H9 (cell line): ENCODE measurements at regions not wholly inside any gene's neighbourhood (a gene's known extent, or its start where the extent isn't known, plus 50 kb on each side); places are given as distances from the start of the nearest gene placed in this dataset.

Source experiments
- DNase-seq: peaks from one replicate; pipeline ENCODE4 v3.0.0-alpha.2; 2017
- H2AFZ ChIP-seq: one replicate; pipeline ENCODE4 v1.6.1; 2013; ENCODE audit warnings: mild to moderate bottlenecking, low read length, control low read depth, moderate library complexity
- H2AK5ac ChIP-seq: 2 replicates; pipeline ENCODE4 v1.6.1; 2013; ENCODE audit warnings: low read length, control low read depth, mixed read lengths; ENCODE audit not compliant: insufficient read length
- H2BK120ac ChIP-seq: one replicate; pipeline ENCODE4 v1.6.1; 2013; ENCODE audit warnings: low read depth, mild to moderate bottlenecking, low read length, control low read depth, inconsistent platforms; ENCODE audit not compliant: poor library complexity, severe bottlenecking
- H2BK12ac ChIP-seq: 2 replicates; pipeline ENCODE4 v1.6.1; 2013; ENCODE audit warnings: low read length, control low read depth, mixed read lengths, low read depth; ENCODE audit not compliant: insufficient read length
- H2BK15ac ChIP-seq: 2 replicates; pipeline ENCODE4 v1.6.1; 2013; ENCODE audit warnings: low read depth, low read length, control low read depth
- H2BK20ac ChIP-seq: one replicate; pipeline ENCODE4 v1.6.1; 2013; ENCODE audit warnings: low read depth, mild to moderate bottlenecking, low read length, control low read depth, inconsistent platforms; ENCODE audit not compliant: poor library complexity, severe bottlenecking
- H2BK5ac ChIP-seq: 2 replicates; pipeline ENCODE4 v1.6.1; 2013; ENCODE audit warnings: low read length, control low read depth, mixed read lengths; ENCODE audit not compliant: insufficient read length
- H3K14ac ChIP-seq: 2 replicates; pipeline ENCODE4 v1.6.1; 2013; ENCODE audit warnings: low read length, control low read depth; ENCODE audit not compliant: insufficient read depth
- H3K18ac ChIP-seq: 2 replicates; pipeline ENCODE4 v1.6.1; 2013; ENCODE audit warnings: low read depth, mild to moderate bottlenecking, mixed read lengths, low read length, control low read depth; ENCODE audit not compliant: insufficient read length
- H3K23ac ChIP-seq: 2 replicates; pipeline ENCODE4 v1.6.1; 2013; ENCODE audit warnings: low read length, control low read depth, mixed read lengths, low read depth; ENCODE audit not compliant: insufficient read length
- H3K23me2 ChIP-seq: 2 replicates; pipeline ENCODE4 v1.6.1; 2013; ENCODE audit warnings: low read depth, mild to moderate bottlenecking, mixed read lengths, low read length, control low read depth; ENCODE audit not compliant: insufficient read length, poor library complexity, severe bottlenecking
- H3K27ac ChIP-seq: 2 replicates; pipeline ENCODE4 v1.5.1; 2013; ENCODE audit warnings: low read length, control low read depth, mixed read lengths, low read depth; ENCODE audit not compliant: insufficient read length
- H3K27me3 ChIP-seq: 2 replicates; pipeline ENCODE4 v1.6.1; 2013; ENCODE audit warnings: low read length, control low read depth, inconsistent platforms; ENCODE audit not compliant: insufficient read depth
- H3K4ac ChIP-seq: 2 replicates; pipeline ENCODE4 v1.6.1; 2013; ENCODE audit warnings: low read depth, mild to moderate bottlenecking, control low read depth, inconsistent platforms, low read length, moderate library complexity
- H3K4me1 ChIP-seq: 2 replicates; pipeline ENCODE4 v1.6.1; 2013; ENCODE audit warnings: low read length, control low read depth, inconsistent platforms; ENCODE audit not compliant: insufficient read depth
- H3K4me2 ChIP-seq: 2 replicates; pipeline ENCODE4 v1.6.1; 2013; ENCODE audit warnings: low read length, control low read depth, mixed read lengths; ENCODE audit not compliant: insufficient read length, insufficient read depth
- H3K56ac ChIP-seq: 2 replicates; pipeline ENCODE4 v1.6.1; 2013; ENCODE audit warnings: low read depth, mild to moderate bottlenecking, mixed read lengths, low read length, control low read depth; ENCODE audit not compliant: insufficient read length
- H3K79me1 ChIP-seq: 2 replicates; pipeline ENCODE4 v1.6.1; 2013; ENCODE audit warnings: low read depth, mild to moderate bottlenecking, moderate library complexity, low read length, control low read depth, inconsistent platforms; ENCODE audit not compliant: insufficient read depth, poor library complexity, severe bottlenecking
- H3K79me2 ChIP-seq: 2 replicates; pipeline ENCODE4 v1.6.1; 2013; ENCODE audit warnings: low read length, control low read depth, inconsistent platforms; ENCODE audit not compliant: insufficient read depth
- H3K9ac ChIP-seq: 2 replicates; pipeline ENCODE4 v1.6.1; 2013; ENCODE audit warnings: low read length, control low read depth, mixed read lengths; ENCODE audit not compliant: insufficient read length; ENCODE audit errors: extremely low read depth
- H3K9me3 ChIP-seq: one replicate; pipeline ENCODE4 v1.6.1; 2013; ENCODE audit warnings: low read depth, low read length, inconsistent platforms; ENCODE audit not compliant: control insufficient read depth
- H3T11ph ChIP-seq: one replicate; pipeline ENCODE4 v1.6.1; 2013; ENCODE audit warnings: mild to moderate bottlenecking, low read length, control low read depth, inconsistent platforms
- H4K20me1 ChIP-seq: one replicate; pipeline ENCODE4 v1.6.1; 2013; ENCODE audit not compliant: control insufficient read depth, insufficient read length, insufficient read depth
- H4K5ac ChIP-seq: 2 replicates; pipeline ENCODE4 v1.6.1; 2013; ENCODE audit warnings: low read depth, mild to moderate bottlenecking, mixed read lengths, low read length, control low read depth; ENCODE audit not compliant: insufficient read length
- H4K8ac ChIP-seq: replicated peaks from 2 replicates; pipeline ENCODE4 v1.6.1; 2013; ENCODE audit warnings: low read length, control low read depth, mixed read lengths, low read depth; ENCODE audit not compliant: insufficient read length
- H4K91ac ChIP-seq: 2 replicates; pipeline ENCODE4 v1.6.1; 2013; ENCODE audit warnings: low read depth, mild to moderate bottlenecking, moderate library complexity, mixed read lengths, low read length, control low read depth; ENCODE audit not compliant: insufficient read length
- H3K27ac Mint-ChIP-seq, 3 experiments: 2 replicates in 2 of 3; 3 replicates in 1 of 3; pipeline ENCODE4 v1.8.0; 2020 to 2021; ENCODE audit warnings: mixed read lengths in 3 of 3, mild to moderate bottlenecking in 1 of 3, moderate library complexity in 1 of 3
- H3K27me3 Mint-ChIP-seq: 2 replicates; pipeline ENCODE4 v1.8.0; 2021; ENCODE audit warnings: low read depth, mild to moderate bottlenecking, moderate library complexity, mixed read lengths
- H3K36me3 Mint-ChIP-seq, 3 experiments: 2 replicates in 2 of 3; 3 replicates in 1 of 3; pipeline ENCODE4 v1.8.0; 2020 to 2021; ENCODE audit warnings: low read depth in 3 of 3, mixed read lengths in 3 of 3; ENCODE audit not compliant: insufficient read depth in 1 of 3
- H3K4me1 Mint-ChIP-seq, 2 experiments: 2 replicates each; pipeline ENCODE4 v1.8.0; 2020; ENCODE audit warnings: mixed read lengths in 2 of 2
- H3K4me3 Mint-ChIP-seq, 2 experiments: 2 replicates in 1 of 2; 3 replicates in 1 of 2; pipeline ENCODE4 v1.8.0; 2020 to 2021; ENCODE audit warnings: mild to moderate bottlenecking in 2 of 2, mixed read lengths in 2 of 2, moderate library complexity in 1 of 2
- H3K9me3 Mint-ChIP-seq, 2 experiments: 2 replicates in 1 of 2; 3 replicates in 1 of 2; pipeline ENCODE4 v1.8.0; 2020; ENCODE audit warnings: mild to moderate bottlenecking in 2 of 2, mixed read lengths in 2 of 2, moderate library complexity in 1 of 2
- WGBS: extraction: QIAGEN DNeasy Blood & Tissue Kit; methylation state at CpG from one replicate; pipeline ENCODE4 v1.1.7; 2013; ENCODE audit warnings: missing lambda C conversion rate, low lambda C conversion rate, mixed read lengths; ENCODE audit not compliant: insufficient read length; ENCODE audit errors: extremely low coverage; 5-methylcytosine and 5-hydroxymethylcytosine counted together
- TF ChIP-seq, protein P1 (sequence below): fragments of 200-600 bp; sonication (generic); conservative IDR thresholded peaks from 3 replicates; pipeline ENCODE4 v1.8.0; 2021; ENCODE audit warnings: antibody characterized with exemption, mild to moderate bottlenecking

GRCh38 chr1:94342416-94342815, 75.8 kb upstream of the ABCD3 start:
- Histone ChIP-seq H2BK15ac (no peak overlapping the region), H3K18ac (no peak overlapping the region), H3K27me3 (no peaks in the 10 kb centered on the region; the same call in 1 of the 2 replicates), H4K91ac (no peak overlapping the region), H3K4me2 (no peak overlapping the region), H3K23ac (no peak overlapping the region), H2BK20ac (no peak overlapping the region), H4K8ac (no peak overlapping the region), H3K14ac (no peak overlapping the region), H2AK5ac (no peak overlapping the region), H2BK12ac (no peak overlapping the region), H4K5ac (no peak overlapping the region), H2BK120ac (no peak overlapping the region), H3T11ph (no peak overlapping the region), H3K79me1 (no peaks in the 10 kb centered on the region), H3K56ac (no peak overlapping the region), H3K9me3 (no peaks in the 10 kb centered on the region), H3K79me2 (no peaks in the 10 kb centered on the region), H3K27ac (no peak overlapping the region), H4K20me1 (no peaks in the 10 kb centered on the region), H3K4me1 (no peaks in the 10 kb centered on the region), H3K23me2 (no peaks in the 10 kb centered on the region), H3K9ac (no peak overlapping the region), H2AFZ (no peak overlapping the region), H3K4ac (no peak overlapping the region), H2BK5ac (no peak overlapping the region)
- TF ChIP-seq, protein P1, sequence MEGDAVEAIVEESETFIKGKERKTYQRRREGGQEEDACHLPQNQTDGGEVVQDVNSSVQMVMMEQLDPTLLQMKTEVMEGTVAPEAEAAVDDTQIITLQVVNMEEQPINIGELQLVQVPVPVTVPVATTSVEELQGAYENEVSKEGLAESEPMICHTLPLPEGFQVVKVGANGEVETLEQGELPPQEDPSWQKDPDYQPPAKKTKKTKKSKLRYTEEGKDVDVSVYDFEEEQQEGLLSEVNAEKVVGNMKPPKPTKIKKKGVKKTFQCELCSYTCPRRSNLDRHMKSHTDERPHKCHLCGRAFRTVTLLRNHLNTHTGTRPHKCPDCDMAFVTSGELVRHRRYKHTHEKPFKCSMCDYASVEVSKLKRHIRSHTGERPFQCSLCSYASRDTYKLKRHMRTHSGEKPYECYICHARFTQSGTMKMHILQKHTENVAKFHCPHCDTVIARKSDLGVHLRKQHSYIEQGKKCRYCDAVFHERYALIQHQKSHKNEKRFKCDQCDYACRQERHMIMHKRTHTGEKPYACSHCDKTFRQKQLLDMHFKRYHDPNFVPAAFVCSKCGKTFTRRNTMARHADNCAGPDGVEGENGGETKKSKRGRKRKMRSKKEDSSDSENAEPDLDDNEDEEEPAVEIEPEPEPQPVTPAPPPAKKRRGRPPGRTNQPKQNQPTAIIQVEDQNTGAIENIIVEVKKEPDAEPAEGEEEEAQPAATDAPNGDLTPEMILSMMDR, result no peak
- Mint-ChIP-seq H3K27ac (no peak overlapping the region), H3K4me1 (peaks cover 0 to 4% of the 10 kb centered on the region in 2 experiments; a peak in 2 of 4 replicates), H3K27me3 (peaks cover 6% of the 10 kb centered on the region), H3K9me3 (no peaks in the 10 kb centered on the region), H3K36me3 (no peaks in the 10 kb centered on the region), H3K4me3 (no peak overlapping the region)
- no peak for DNase-seq
- WGBS, result no CpG with 5 or more reads among the region's 3 CpGs
